NCI-H1436 (cell line): ENCODE measurements at regions not wholly inside any gene's neighbourhood (a gene's known extent, or its start where the extent isn't known, plus 50 kb on each side); places are given as distances from the start of the nearest gene placed in this dataset.
"Not testable (repeated sequence)": the region's sequence is repeated elsewhere in the genome, so short reads cannot be mapped to it uniquely, and the experiment has no call there.

Source experiments
- DNase-seq: peaks from one replicate; lab custom pipeline; 2025; lab: John Stamatoyannopoulos, UW

- DNase-seq, result no peak
These were observed 66.6 kb upstream of the RHOU start for GRCh38 chr1:228668553-228669241.

GRCh38 chr1:228669242-228669585 lies 66.1 kb upstream of the RHOU start:
- DNase-seq, result no peak

GRCh38 chr1:228681076-228681565 lies 54.2 kb upstream of the RHOU start:
- not testable (repeated sequence) for DNase-seq

- DNase-seq, result no peak
These were observed 51.9 kb upstream of the RHOU start for GRCh38 chr1:228683428-228683827.

- DNase-seq, result no peak
These were observed 50.7 kb upstream of the RHOU start for GRCh38 chr1:228684607-228685006.

GRCh38 chr1:228685081-228685660 lies 50.1 kb upstream of the RHOU start:
- DNase-seq, result no peak
